ENCODE measurements at regions not wholly inside any gene's neighbourhood (a gene's known extent, or its start where the extent isn't known, plus 50 kb on each side); places are given as distances from the start of the nearest gene placed in this dataset.
"Not testable (repeated sequence)": the region's sequence is repeated elsewhere in the genome, so short reads cannot be mapped to it uniquely, and the experiment has no call there.

GRCh38 chrX:147468600-147468999 is 443.1 kb upstream of the FMR1 start:
- DNase-seq: no peak

- DNase-seq: no peak
These were observed 435.7 kb upstream of the FMR1 start for GRCh38 chrX:147476008-147476407.

- no peak for DNase-seq
These were observed 432.8 kb upstream of the FMR1 start for GRCh38 chrX:147478899-147479298.

GRCh38 chrX:147485207-147485606 is 426.5 kb upstream of the FMR1 start:
- DNase-seq: no peak

GRCh38 chrX:147494365-147494764 is 417.4 kb upstream of the FMR1 start:
- DNase-seq: no peak

- no peak for DNase-seq
These were observed 412.9 kb upstream of the FMR1 start for GRCh38 chrX:147498796-147499195.

GRCh38 chrX:147522981-147523380 is 388.7 kb upstream of the FMR1 start:
- DNase-seq: no peak

GRCh38 chrX:147533426-147533825 is 378.3 kb upstream of the FMR1 start:
- DNase-seq: no peak

GRCh38 chrX:147537172-147537571 is 374.5 kb upstream of the FMR1 start:
- DNase-seq: no peak

- DNase-seq: not testable (repeated sequence)
These were observed 363.7 kb upstream of the FMR1 start for GRCh38 chrX:147548023-147548422.

- DNase-seq: no peak
These were observed 361.5 kb upstream of the FMR1 start for GRCh38 chrX:147550217-147550616.

GRCh38 chrX:147559191-147559590 is 352.5 kb upstream of the FMR1 start:
- no peak for DNase-seq

GRCh38 chrX:147565237-147565636 is 346.5 kb upstream of the FMR1 start:
- no peak for DNase-seq

- no peak for DNase-seq
These were observed 341.2 kb upstream of the FMR1 start for GRCh38 chrX:147570483-147570882.

GRCh38 chrX:147573266-147573665 is 338.5 kb upstream of the FMR1 start:
- DNase-seq: no peak

GRCh38 chrX:147602176-147602696 is 309.5 kb upstream of the FMR1 start:
- DNase-seq: no peak

- DNase-seq: no peak
These were observed 285.1 kb upstream of the FMR1 start for GRCh38 chrX:147626605-147627004.

GRCh38 chrX:147635186-147635585 is 276.5 kb upstream of the FMR1 start:
- DNase-seq: no peak

GRCh38 chrX:147637190-147637589 is 274.5 kb upstream of the FMR1 start:
- DNase-seq: no peak

- DNase-seq: no peak
These were observed 264.6 kb upstream of the FMR1 start for GRCh38 chrX:147646949-147647723.

GRCh38 chrX:147675819-147676218 is 235.9 kb upstream of the FMR1 start:
- no peak for DNase-seq

- DNase-seq: no peak
These were observed 232.2 kb upstream of the FMR1 start for GRCh38 chrX:147679356-147680005.

GRCh38 chrX:147680251-147680650 is 231.5 kb upstream of the FMR1 start:
- DNase-seq: no peak

GRCh38 chrX:147693511-147693910 is 218.2 kb upstream of the FMR1 start:
- DNase-seq: no peak

All from C1 segment of cervical spinal cord (tissue), 14 donors.